Epithelial cell of prostate (primary cell): ENCODE measurements at regions not wholly inside any gene's neighbourhood (a gene's known extent, or its start where the extent isn't known, plus 50 kb on each side); places are given as distances from the start of the nearest gene placed in this dataset.
"Not testable (repeated sequence)": the region's sequence is repeated elsewhere in the genome, so short reads cannot be mapped to it uniquely, and the experiment has no call there.

Source experiments
- DNase-seq: peaks from one replicate; pipeline ENCODE4 v3.0.0-alpha.2; 2011; ENCODE audit warnings: low read depth, low spot score
- H3K27ac ChIP-seq: fragments of 450-650 bp; 2 replicates; pipeline ENCODE4 v1.5.1; 2017; ENCODE audit warnings: mild to moderate bottlenecking

GRCh38 chr2:55772109-55772980 lies 78.7 kb upstream of the PNPT1 start:
- H3K27ac ChIP-seq: peak overlapping the region; percentile 9
- no peak for DNase-seq

- no peak for DNase-seq
- no peak overlapping the region for H3K27ac ChIP-seq
These were observed 78.0 kb upstream of the PNPT1 start for GRCh38 chr2:55771612-55772011.

- DNase-seq: no peak
- no peak overlapping the region for H3K27ac ChIP-seq
These were observed 75.3 kb upstream of the PNPT1 start for GRCh38 chr2:55768991-55769390.

- no peak for DNase-seq
- no peak overlapping the region for H3K27ac ChIP-seq
These were observed 73.3 kb upstream of the PNPT1 start for GRCh38 chr2:55766947-55767346.

- not testable (repeated sequence) for H3K27ac ChIP-seq, DNase-seq
These were observed 72.1 kb upstream of the PNPT1 start for GRCh38 chr2:55765708-55766107.

GRCh38 chr2:55763721-55764120 lies 70.1 kb upstream of the PNPT1 start:
- DNase-seq: no peak
- no peak overlapping the region for H3K27ac ChIP-seq

GRCh38 chr2:55761526-55761925 lies 67.9 kb upstream of the PNPT1 start:
- peak overlapping the region; percentile 11 for H3K27ac ChIP-seq
- peak; percentile 18 for DNase-seq

- peak overlapping the region; percentile 11 for H3K27ac ChIP-seq
- no peak for DNase-seq
These were observed 67.4 kb upstream of the PNPT1 start for GRCh38 chr2:55761024-55761423.

GRCh38 chr2:55760125-55760524 lies 66.5 kb upstream of the PNPT1 start:
- DNase-seq: no peak
- H3K27ac ChIP-seq: no peak overlapping the region

- no peak overlapping the region for H3K27ac ChIP-seq
- no peak for DNase-seq
These were observed 65.8 kb upstream of the PNPT1 start for GRCh38 chr2:55759271-55759921.

- DNase-seq: no peak
- no peak overlapping the region for H3K27ac ChIP-seq
These were observed 58.3 kb upstream of the PNPT1 start for GRCh38 chr2:55751966-55752365.

GRCh38 chr2:55743583-55743982 lies 49.9 kb upstream of the PNPT1 start:
- no peak overlapping the region for H3K27ac ChIP-seq
- peak; percentile 31 for DNase-seq
